ENCODE measurements at regions not wholly inside any gene's neighbourhood (a gene's known extent, or its start where the extent isn't known, plus 50 kb on each side); places are given as distances from the start of the nearest gene placed in this dataset.

- 83% methylated on average over 3 of the region's 3 CpGs for WGBS (ENCODE audit: low lambda C conversion rate, missing lambda C conversion rate)
- Histone ChIP-seq H3K9me2 (replicated peaks; ENCODE audit: insufficient read depth) (no peaks in the 10 kb centered on the region), H3K4me3 (no peak overlapping the region), H4K20me1 (ENCODE audit: insufficient read depth, poor library complexity, severe bottlenecking) (no peaks in the 10 kb centered on the region), H3K36me3 (replicated peaks; ENCODE audit: insufficient read depth, low read depth) (no peaks in the 10 kb centered on the region), H2AFZ (no peak overlapping the region), H3K27me3 (no peaks in the 10 kb centered on the region), H3K79me2 (no peaks in the 10 kb centered on the region), H3K4me2 (no peak overlapping the region), H3K9me3 (ENCODE audit: low read depth) (no peaks in the 10 kb centered on the region), H3K4me1 (ENCODE audit: insufficient read depth) (no peaks in the 10 kb centered on the region), H3K27ac (no peak overlapping the region)
- TF ChIP-seq CTCF (IDR thresholded peaks at IDR 0.05; ENCODE audit: poor library complexity) = no peak
- TF ChIP-seq EZH2 (IDR thresholded peaks at IDR 0.05; ENCODE audit: borderline replicate concordance) = no peak
- TF ChIP-seq EZH2phosphoT487 (IDR thresholded peaks at IDR 0.05; ENCODE audit: low read depth, severe bottlenecking, unreplicated experiment) = no peak
- DNase-seq (ENCODE audit: low spot score) = no peak
Observed at GRCh38 chr12:24381790-24382189, 432.3 kb upstream of the SOX5 start.

GRCh38 chr12:24379861-24380521, 430.5 kb upstream of the SOX5 start:
- Histone ChIP-seq H4K20me1 (ENCODE audit: insufficient read depth, poor library complexity, severe bottlenecking) (no peaks in the 10 kb centered on the region), H3K27me3 (no peaks in the 10 kb centered on the region), H3K36me3 (replicated peaks; ENCODE audit: insufficient read depth, low read depth) (no peaks in the 10 kb centered on the region), H3K4me2 (no peak overlapping the region), H3K79me2 (no peaks in the 10 kb centered on the region), H3K9me3 (ENCODE audit: low read depth) (no peaks in the 10 kb centered on the region), H3K4me3 (no peak overlapping the region), H2AFZ (no peak overlapping the region), H3K4me1 (ENCODE audit: insufficient read depth) (no peaks in the 10 kb centered on the region), H3K9me2 (replicated peaks; ENCODE audit: insufficient read depth) (no peaks in the 10 kb centered on the region), H3K27ac (no peak overlapping the region)
- no peak for TF ChIP-seq EZH2phosphoT487 (IDR thresholded peaks at IDR 0.05; ENCODE audit: low read depth, severe bottlenecking, unreplicated experiment)
- TF ChIP-seq EZH2 (IDR thresholded peaks at IDR 0.05; ENCODE audit: borderline replicate concordance) = no peak
- no peak for TF ChIP-seq CTCF (IDR thresholded peaks at IDR 0.05; ENCODE audit: poor library complexity)
- no peak for DNase-seq (ENCODE audit: low spot score)
- WGBS (ENCODE audit: low lambda C conversion rate, missing lambda C conversion rate) = 78% methylated on average over 5 of the region's 5 CpGs

GRCh38 chr12:24379433-24379832, 430.0 kb upstream of the SOX5 start:
- WGBS (ENCODE audit: low lambda C conversion rate, missing lambda C conversion rate) = 66% methylated on average over 3 of the region's 3 CpGs
- Histone ChIP-seq H3K27me3 (no peaks in the 10 kb centered on the region), H3K9me2 (replicated peaks; ENCODE audit: insufficient read depth) (no peaks in the 10 kb centered on the region), H3K36me3 (replicated peaks; ENCODE audit: insufficient read depth, low read depth) (no peaks in the 10 kb centered on the region), H3K9me3 (ENCODE audit: low read depth) (no peaks in the 10 kb centered on the region), H3K27ac (no peak overlapping the region), H3K4me2 (no peak overlapping the region), H4K20me1 (ENCODE audit: insufficient read depth, poor library complexity, severe bottlenecking) (no peaks in the 10 kb centered on the region), H3K79me2 (no peaks in the 10 kb centered on the region), H3K4me1 (ENCODE audit: insufficient read depth) (no peaks in the 10 kb centered on the region), H3K4me3 (no peak overlapping the region), H2AFZ (no peak overlapping the region)
- TF ChIP-seq EZH2 (IDR thresholded peaks at IDR 0.05; ENCODE audit: borderline replicate concordance) (no peak), CTCF (IDR thresholded peaks at IDR 0.05; ENCODE audit: poor library complexity) (no peak), EZH2phosphoT487 (IDR thresholded peaks at IDR 0.05; ENCODE audit: low read depth, severe bottlenecking, unreplicated experiment) (no peak)
- no peak for DNase-seq (ENCODE audit: low spot score)
